Cardiac fibroblast (primary cell): ENCODE measurements at regions not wholly inside any gene's neighbourhood (a gene's known extent, or its start where the extent isn't known, plus 50 kb on each side); places are given as distances from the start of the nearest gene placed in this dataset.

Experiments
- DNase-seq, 2 donors: peaks; one replicate each; pipeline versions ENCODE4 v3.0.0 to v3.0.0-alpha.2; 2010; ENCODE audit warnings: low read depth in 2 of 2
- H3K4me3 ChIP-seq, 2 donors: replicated peaks in 1 of 2; 1 replicate in 1 of 2; 2 replicates in 1 of 2; pipeline ENCODE4 v1.5.1; 2011; ENCODE audit warnings: low read depth in 2 of 2, low read length in 2 of 2, mild to moderate bottlenecking in 2 of 2, moderate library complexity in 1 of 2
- TF ChIP-seq, protein P1 (sequence below): IDR thresholded peaks from one replicate; pipeline ENCODE4 v1.5.1; 2011; ENCODE audit warnings: low read depth, mild to moderate bottlenecking, low read length, inconsistent platforms

GRCh38 chr5:63293317-63293716 is 668.9 kb downstream of the HTR1A start:
- TF ChIP-seq, protein P1, sequence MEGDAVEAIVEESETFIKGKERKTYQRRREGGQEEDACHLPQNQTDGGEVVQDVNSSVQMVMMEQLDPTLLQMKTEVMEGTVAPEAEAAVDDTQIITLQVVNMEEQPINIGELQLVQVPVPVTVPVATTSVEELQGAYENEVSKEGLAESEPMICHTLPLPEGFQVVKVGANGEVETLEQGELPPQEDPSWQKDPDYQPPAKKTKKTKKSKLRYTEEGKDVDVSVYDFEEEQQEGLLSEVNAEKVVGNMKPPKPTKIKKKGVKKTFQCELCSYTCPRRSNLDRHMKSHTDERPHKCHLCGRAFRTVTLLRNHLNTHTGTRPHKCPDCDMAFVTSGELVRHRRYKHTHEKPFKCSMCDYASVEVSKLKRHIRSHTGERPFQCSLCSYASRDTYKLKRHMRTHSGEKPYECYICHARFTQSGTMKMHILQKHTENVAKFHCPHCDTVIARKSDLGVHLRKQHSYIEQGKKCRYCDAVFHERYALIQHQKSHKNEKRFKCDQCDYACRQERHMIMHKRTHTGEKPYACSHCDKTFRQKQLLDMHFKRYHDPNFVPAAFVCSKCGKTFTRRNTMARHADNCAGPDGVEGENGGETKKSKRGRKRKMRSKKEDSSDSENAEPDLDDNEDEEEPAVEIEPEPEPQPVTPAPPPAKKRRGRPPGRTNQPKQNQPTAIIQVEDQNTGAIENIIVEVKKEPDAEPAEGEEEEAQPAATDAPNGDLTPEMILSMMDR = no peak
- no peak for DNase-seq

DNA sequence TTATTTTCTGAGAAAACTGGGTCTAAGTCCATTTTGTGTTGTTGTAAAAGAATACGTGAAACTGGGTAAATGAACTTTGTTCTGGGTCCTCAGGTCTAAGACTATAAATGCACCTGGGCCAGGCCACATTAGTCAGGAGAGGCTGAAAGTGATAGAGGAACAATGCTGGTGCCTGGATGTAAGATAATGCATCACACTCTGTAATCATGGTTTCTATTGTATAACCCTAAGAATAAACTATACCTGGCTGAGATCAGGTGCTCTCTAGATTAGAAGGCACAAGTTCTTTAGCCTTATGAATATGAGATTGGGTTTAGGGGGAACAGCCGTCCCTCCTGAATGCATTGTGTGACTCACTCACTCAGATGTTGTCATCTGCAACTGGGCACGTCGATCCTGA is 675.5 kb downstream of the HTR1A start:
- no peak overlapping the region for H3K4me3 ChIP-seq
- DNase-seq = peak in 1 of 2 donors; percentile 4
- TF ChIP-seq, protein P1 = no peak

More at GRCh38 chr5:63293317-63293716, 668.9 kb downstream of the HTR1A start:
- no peak overlapping the region for H3K4me3 ChIP-seq

DNA sequence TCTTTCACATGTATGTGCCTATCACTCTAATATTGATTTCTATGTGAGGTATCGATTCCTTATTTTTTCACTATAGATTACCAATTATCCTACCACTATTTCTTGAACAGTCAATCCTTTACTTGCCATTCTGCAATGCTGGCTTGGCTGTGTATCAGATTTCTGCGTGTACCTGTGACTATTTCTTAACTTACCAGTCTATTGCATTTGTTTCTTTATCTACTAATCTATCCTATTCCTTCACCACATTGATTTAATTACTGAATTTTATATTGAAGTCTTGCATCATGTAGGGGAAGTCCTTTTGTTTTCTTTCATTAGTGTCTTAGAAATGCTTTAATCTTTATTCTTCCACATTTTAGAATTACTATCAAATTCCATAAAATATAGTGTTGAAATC is 684.8 kb downstream of the LRRC70 start:
- no peak overlapping the region for H3K4me3 ChIP-seq
- TF ChIP-seq, protein P1 = no peak
- peak; percentile 24 to 38 for DNase-seq

GRCh38 chr5:63262185-63262981 is 683.8 kb downstream of the LRRC70 start:
- TF ChIP-seq, protein P1 = no peak
- H3K4me3 ChIP-seq = no peak overlapping the region
- peak; percentile 84 to 87 for DNase-seq

DNA sequence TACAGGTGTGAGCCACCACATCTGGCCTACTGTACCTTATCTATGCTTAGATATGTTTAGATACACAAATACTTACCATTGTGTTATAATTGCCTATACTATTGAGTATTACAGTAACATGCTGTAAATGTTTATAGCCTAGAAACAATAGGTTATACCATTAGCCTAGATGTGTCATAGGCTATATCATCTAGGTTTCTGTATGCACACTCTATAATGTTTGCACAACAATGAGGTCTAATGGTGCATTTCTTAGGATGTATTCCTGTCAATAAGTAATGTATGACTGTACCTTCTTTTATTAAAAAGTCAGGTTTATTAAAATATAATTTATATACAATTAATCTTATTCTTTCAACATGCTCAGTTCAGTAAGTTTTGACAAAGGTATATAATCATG is 683.1 kb downstream of the LRRC70 start:
- no peak for DNase-seq
- no peak overlapping the region for H3K4me3 ChIP-seq
- TF ChIP-seq, protein P1 = no peak

DNA sequence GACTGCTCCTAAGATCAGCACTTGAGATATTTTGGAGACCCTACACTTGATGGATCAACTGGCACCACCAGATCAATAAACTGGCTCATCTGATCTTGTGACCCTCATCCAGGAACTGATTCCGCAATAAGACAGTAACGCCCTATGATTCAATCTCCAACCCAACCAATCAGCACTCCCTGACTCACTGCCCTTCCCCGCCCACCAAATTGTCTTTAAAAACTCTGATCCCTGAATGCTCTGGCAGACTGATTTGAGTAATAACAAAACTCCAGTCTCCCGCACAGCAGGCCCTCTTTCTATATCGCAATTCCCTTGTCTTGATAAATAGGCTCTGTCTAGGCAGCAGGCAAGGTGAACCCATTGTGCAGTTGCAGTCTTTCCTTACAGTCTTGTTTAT is 677.0 kb downstream of the LRRC70 start:
- DNase-seq = peak in 1 of 2 donors; percentile 27
- no peak overlapping the region for H3K4me3 ChIP-seq
- TF ChIP-seq, protein P1 = no peak
